Neural progenitor cell (in vitro differentiated cells): ENCODE measurements at regions not wholly inside any gene's neighbourhood (a gene's known extent, or its start where the extent isn't known, plus 50 kb on each side); places are given as distances from the start of the nearest gene placed in this dataset.

Source experiments
- DNase-seq: peaks from one replicate; pipeline ENCODE4 v3.0.0-alpha.2; 2016; ENCODE audit warnings: low spot score
- H2AFZ ChIP-seq: fragments of 200-600 bp; sonication (generic); replicated peaks from 2 replicates; pipeline ENCODE4 v1.6.1; 2016; ENCODE audit warnings: antibody characterized with exemption
- H3F3A ChIP-seq: fragments of 200-600 bp; sonication (generic); 2 replicates; pipeline ENCODE4 v1.6.1; 2016; ENCODE audit warnings: antibody characterized with exemption, low read depth
- H3K27ac ChIP-seq: fragments of 200-600 bp; sonication (generic); 2 replicates; pipeline ENCODE4 v1.5.1; 2016; ENCODE audit warnings: mild to moderate bottlenecking
- H3K27me3 ChIP-seq: fragments of 200-600 bp; sonication (generic); 2 replicates; pipeline ENCODE4 v1.6.1; 2016; ENCODE audit warnings: mild to moderate bottlenecking, moderate library complexity
- H3K36me3 ChIP-seq: fragments of 200-600 bp; sonication (generic); 2 replicates; pipeline ENCODE4 v1.5.1; 2016
- H3K4me1 ChIP-seq: fragments of 200-600 bp; sonication (generic); 2 replicates; pipeline ENCODE4 v1.6.1; 2016; ENCODE audit warnings: mixed run types
- H3K4me2 ChIP-seq: fragments of 200-600 bp; sonication (generic); 2 replicates; pipeline ENCODE4 v1.6.1; 2016
- H3K4me3 ChIP-seq: fragments of 200-600 bp; sonication (generic); 2 replicates; pipeline ENCODE4 v1.5.1; 2016
- H3K79me2 ChIP-seq: fragments of 200-600 bp; sonication (generic); 2 replicates; pipeline ENCODE4 v1.6.1; 2016; ENCODE audit warnings: low read depth
- H3K9ac ChIP-seq: fragments of 200-600 bp; sonication (generic); 2 replicates; pipeline ENCODE4 v1.6.1; 2016
- H3K9me3 ChIP-seq: fragments of 200-600 bp; sonication (generic); 2 replicates; pipeline ENCODE4 v1.5.1; 2016; ENCODE audit warnings: low read depth
- H4K20me1 ChIP-seq: fragments of 200-600 bp; sonication (generic); 2 replicates; pipeline ENCODE4 v1.6.1; 2016; ENCODE audit warnings: low read depth
- H3K27ac Mint-ChIP-seq: 3 replicates; pipeline ENCODE4 v1.8.0; 2021; ENCODE audit warnings: mixed read lengths
- H3K27me3 Mint-ChIP-seq: 2 replicates; pipeline ENCODE4 v1.8.0; 2022; ENCODE audit warnings: low read depth, mild to moderate bottlenecking, inconsistent platforms, moderate library complexity, mixed read lengths; ENCODE audit not compliant: insufficient read depth
- H3K36me3 Mint-ChIP-seq: 3 replicates; pipeline ENCODE4 v1.8.0; 2021; ENCODE audit warnings: mixed read lengths
- H3K4me1 Mint-ChIP-seq: 3 replicates; pipeline ENCODE4 v1.8.0; 2021; ENCODE audit warnings: mixed read lengths
- H3K4me3 Mint-ChIP-seq: 3 replicates; pipeline ENCODE4 v1.8.0; 2021; ENCODE audit warnings: mild to moderate bottlenecking, moderate library complexity, mixed read lengths
- H3K9me3 Mint-ChIP-seq: 3 replicates; pipeline ENCODE4 v1.8.0; 2020; ENCODE audit warnings: mixed read lengths
- EZH2 ChIP-seq: fragments of 200-600 bp; sonication (generic); IDR thresholded peaks from 2 replicates; pipeline ENCODE4 v1.6.1; 2017; ENCODE audit warnings: antibody characterized with exemption, mild to moderate bottlenecking, moderate library complexity
- EZH2phosphoT487 ChIP-seq: fragments of 200-600 bp; sonication (generic); IDR thresholded peaks from 2 replicates; pipeline ENCODE4 v1.6.1; 2017; ENCODE audit warnings: antibody characterized with exemption
- TF ChIP-seq, protein P1 (sequence below): fragments of 200-600 bp; sonication (generic); IDR thresholded peaks from 2 replicates; pipeline ENCODE4 v1.5.1; 2017; ENCODE audit warnings: antibody characterized with exemption, mild to moderate bottlenecking

GRCh38 chr15:26049900-26050657 lies 187.0 kb upstream of the ATP10A start:
- TF ChIP-seq EZH2phosphoT487 (no peak), EZH2 (no peak)
- TF ChIP-seq, protein P1, sequence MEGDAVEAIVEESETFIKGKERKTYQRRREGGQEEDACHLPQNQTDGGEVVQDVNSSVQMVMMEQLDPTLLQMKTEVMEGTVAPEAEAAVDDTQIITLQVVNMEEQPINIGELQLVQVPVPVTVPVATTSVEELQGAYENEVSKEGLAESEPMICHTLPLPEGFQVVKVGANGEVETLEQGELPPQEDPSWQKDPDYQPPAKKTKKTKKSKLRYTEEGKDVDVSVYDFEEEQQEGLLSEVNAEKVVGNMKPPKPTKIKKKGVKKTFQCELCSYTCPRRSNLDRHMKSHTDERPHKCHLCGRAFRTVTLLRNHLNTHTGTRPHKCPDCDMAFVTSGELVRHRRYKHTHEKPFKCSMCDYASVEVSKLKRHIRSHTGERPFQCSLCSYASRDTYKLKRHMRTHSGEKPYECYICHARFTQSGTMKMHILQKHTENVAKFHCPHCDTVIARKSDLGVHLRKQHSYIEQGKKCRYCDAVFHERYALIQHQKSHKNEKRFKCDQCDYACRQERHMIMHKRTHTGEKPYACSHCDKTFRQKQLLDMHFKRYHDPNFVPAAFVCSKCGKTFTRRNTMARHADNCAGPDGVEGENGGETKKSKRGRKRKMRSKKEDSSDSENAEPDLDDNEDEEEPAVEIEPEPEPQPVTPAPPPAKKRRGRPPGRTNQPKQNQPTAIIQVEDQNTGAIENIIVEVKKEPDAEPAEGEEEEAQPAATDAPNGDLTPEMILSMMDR, result no peak
- Histone ChIP-seq H3K4me1 (peaks cover 16% of the 10 kb centered on the region), H2AFZ (no peak overlapping the region), H4K20me1 (no peaks in the 10 kb centered on the region), H3K9ac (no peak overlapping the region), H3K27ac (no peak overlapping the region), H3K36me3 (no peaks in the 10 kb centered on the region), H3K27me3 (no peaks in the 10 kb centered on the region), H3K9me3 (no peaks in the 10 kb centered on the region), H3F3A (no peaks in the 10 kb centered on the region), H3K4me3 (no peak overlapping the region), H3K4me2 (no peak overlapping the region), H3K79me2 (no peaks in the 10 kb centered on the region)
- H3K36me3 Mint-ChIP-seq, result no peaks in the 10 kb centered on the region
- no peak overlapping the region for H3K4me3 Mint-ChIP-seq
- DNase-seq, result no peak
- peaks cover 26% of the 10 kb centered on the region for H3K4me1 Mint-ChIP-seq
- no peaks in the 10 kb centered on the region for H3K9me3 Mint-ChIP-seq
- no peak overlapping the region for H3K27ac Mint-ChIP-seq
- peaks cover 11% of the 10 kb centered on the region for H3K27me3 Mint-ChIP-seq

- no peak overlapping the region for H3K27ac Mint-ChIP-seq
These were observed 185.5 kb upstream of the ATP10A start for GRCh38 chr15:26048669-26049068.

DNA sequence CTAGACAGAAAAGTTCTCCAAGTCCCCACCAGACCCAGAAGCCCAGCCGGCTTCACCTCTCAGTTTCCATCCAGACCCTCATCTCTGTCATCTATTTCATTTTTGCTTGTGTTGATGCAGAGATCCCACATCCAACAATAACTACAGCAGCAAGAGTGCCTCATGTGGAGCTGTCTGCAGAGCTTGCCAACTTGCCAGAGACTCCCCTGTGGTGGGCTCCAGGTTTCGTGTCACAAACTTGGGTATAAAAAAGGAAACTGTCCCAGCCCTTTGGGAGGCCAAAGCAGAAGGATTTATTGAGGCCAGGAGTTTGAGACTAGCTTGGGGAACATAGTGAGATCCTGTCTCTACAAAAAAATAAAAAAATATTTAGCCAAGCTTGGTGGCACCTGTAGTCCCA lies 182.4 kb upstream of the ATP10A start:
- no peaks in the 10 kb centered on the region for H3K36me3 Mint-ChIP-seq
- TF ChIP-seq EZH2phosphoT487, result no peak
- TF ChIP-seq EZH2, result no peak
- TF ChIP-seq, protein P1, result no peak
- no peak overlapping the region for H3K27ac Mint-ChIP-seq
- Histone ChIP-seq H3K79me2 (no peaks in the 10 kb centered on the region), H2AFZ (no peak overlapping the region), H3K9ac (no peak overlapping the region), H3K27me3 (no peaks in the 10 kb centered on the region), H3K4me1 (peaks cover 6% of the 10 kb centered on the region), H3K36me3 (no peaks in the 10 kb centered on the region), H3K4me3 (no peak overlapping the region), H3K9me3 (no peaks in the 10 kb centered on the region), H3F3A (no peaks in the 10 kb centered on the region), H3K27ac (no peak overlapping the region), H4K20me1 (no peaks in the 10 kb centered on the region), H3K4me2 (no peak overlapping the region)
- H3K4me1 Mint-ChIP-seq, result peaks cover 8% of the 10 kb centered on the region
- H3K27me3 Mint-ChIP-seq, result peaks cover 4% of the 10 kb centered on the region
- H3K4me3 Mint-ChIP-seq, result no peak overlapping the region
- peaks cover 10% of the 10 kb centered on the region for H3K9me3 Mint-ChIP-seq
- DNase-seq, result no peak

More at GRCh38 chr15:26048669-26049068, 185.5 kb upstream of the ATP10A start:
- no peak for DNase-seq
- Histone ChIP-seq H4K20me1 (no peaks in the 10 kb centered on the region), H3K9me3 (no peaks in the 10 kb centered on the region), H3K4me2 (no peak overlapping the region), H3K9ac (no peak overlapping the region), H3K27ac (no peak overlapping the region), H3F3A (no peaks in the 10 kb centered on the region), H3K27me3 (no peaks in the 10 kb centered on the region), H2AFZ (no peak overlapping the region), H3K36me3 (no peaks in the 10 kb centered on the region), H3K4me1 (peaks cover 16% of the 10 kb centered on the region), H3K79me2 (no peaks in the 10 kb centered on the region), H3K4me3 (no peak overlapping the region)
- Mint-ChIP-seq H3K36me3 (no peaks in the 10 kb centered on the region), H3K9me3 (no peaks in the 10 kb centered on the region), H3K4me3 (no peak overlapping the region), H3K4me1 (peaks cover 26% of the 10 kb centered on the region), H3K27me3 (peaks cover 8% of the 10 kb centered on the region)
- TF ChIP-seq EZH2phosphoT487 (no peak), EZH2 (no peak)
- TF ChIP-seq, protein P1, result no peak
